ENCODE measurements at regions not wholly inside any gene's neighbourhood (a gene's known extent, or its start where the extent isn't known, plus 50 kb on each side); places are given as distances from the start of the nearest gene placed in this dataset.

DNA sequence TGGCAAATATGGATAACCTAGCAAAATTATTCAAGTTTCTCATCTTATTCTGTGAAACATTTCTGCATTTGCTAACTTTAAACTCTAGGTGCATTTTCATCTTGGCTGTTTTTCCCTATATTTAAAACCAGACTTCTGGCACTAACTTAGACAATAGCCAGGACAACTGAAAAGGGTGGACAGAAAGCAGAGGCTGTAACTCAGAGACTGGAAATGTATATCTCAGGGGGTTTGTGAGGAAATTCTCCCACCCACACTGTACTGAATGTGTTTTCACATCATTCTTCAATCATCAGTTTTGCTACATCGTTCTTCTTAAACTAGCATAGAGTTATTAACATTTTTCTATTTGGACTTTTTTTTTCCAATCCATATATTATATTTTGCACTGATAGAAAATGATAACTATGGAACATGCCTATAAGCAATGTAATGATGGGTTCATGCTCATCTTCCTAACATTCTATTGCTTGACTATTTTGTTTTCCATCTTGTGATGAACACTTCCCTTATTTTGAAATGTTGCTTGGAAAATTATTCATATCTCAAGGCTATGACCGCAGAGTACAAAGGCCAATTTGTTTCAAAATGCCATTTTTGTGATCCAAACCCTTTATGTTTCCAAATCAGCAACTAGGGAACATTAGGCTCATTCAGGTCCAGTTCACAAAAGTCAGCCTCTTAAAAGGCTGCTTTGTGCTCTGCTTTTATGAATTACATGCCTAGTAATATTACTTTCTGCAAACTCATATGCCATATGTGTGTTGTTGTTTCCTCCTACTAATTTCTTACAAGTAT is 125.8 kb upstream of the CDH19 start:
- DNase-seq (no peak), ATAC-seq (no peak)
- Mint-ChIP-seq H3K9me3 (ENCODE audit: insufficient read depth) (no peaks in the 10 kb centered on the region), H3K27me3 (ENCODE audit: low read depth) (no peaks in the 10 kb centered on the region), H3K4me1 (ENCODE audit: low read depth) (no peaks in the 10 kb centered on the region), H3K36me3 (ENCODE audit: low read depth) (no peaks in the 10 kb centered on the region), H3K4me3 (no peak overlapping the region), H3K27ac (no peak overlapping the region)
- ChIA-PET POLR2A (no interaction called here), CTCF (no interaction called here)

DNA sequence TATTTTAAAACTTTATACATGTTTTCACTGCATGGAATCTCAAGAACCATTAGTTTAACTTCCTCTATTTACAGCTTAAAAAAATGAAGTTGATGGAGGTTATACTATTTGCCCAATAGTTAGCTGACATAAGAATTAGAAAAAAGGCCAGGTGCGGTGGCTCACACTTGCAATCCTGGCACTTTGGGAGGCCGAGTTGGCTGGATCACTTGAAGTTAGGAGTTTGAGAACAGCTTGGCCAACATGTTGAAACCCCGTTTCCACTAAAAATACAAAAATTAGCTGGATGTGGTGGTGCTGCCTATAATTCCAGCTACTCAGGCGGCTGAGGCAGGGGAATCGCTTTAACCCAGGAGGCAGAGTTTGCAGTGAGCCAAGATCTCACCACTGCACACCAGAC is 125.1 kb upstream of the CDH19 start:
- Mint-ChIP-seq H3K4me1 (ENCODE audit: low read depth) (no peaks in the 10 kb centered on the region), H3K27me3 (ENCODE audit: low read depth) (no peaks in the 10 kb centered on the region), H3K27ac (no peak overlapping the region), H3K4me3 (no peak overlapping the region), H3K36me3 (ENCODE audit: low read depth) (no peaks in the 10 kb centered on the region), H3K9me3 (ENCODE audit: insufficient read depth) (peaks cover under 1% of the 10 kb centered on the region)
- DNase-seq (no peak), ATAC-seq (no peak)
- ChIA-PET CTCF (no interaction called here), POLR2A (no interaction called here)

DNA sequence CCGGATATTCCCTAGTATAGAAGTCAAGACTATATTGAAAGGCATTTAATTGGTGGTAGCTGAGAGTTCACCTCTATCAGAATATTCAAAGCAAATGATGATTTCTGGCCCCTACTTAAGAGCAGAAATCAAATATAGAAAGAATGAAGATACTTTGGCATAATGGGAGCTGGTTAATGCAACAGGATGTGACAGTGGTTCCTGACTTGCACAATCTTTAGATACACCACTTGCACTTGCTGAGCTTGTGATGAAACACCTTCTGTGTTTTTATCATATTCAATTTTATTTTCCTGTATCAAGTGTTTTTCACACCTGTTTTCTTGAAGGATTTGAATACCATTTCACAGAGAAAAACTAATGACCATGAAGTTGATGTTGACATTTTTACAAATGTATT is 124.1 kb upstream of the CDH19 start:
- Mint-ChIP-seq H3K27ac (no peak overlapping the region), H3K4me1 (ENCODE audit: low read depth) (no peaks in the 10 kb centered on the region), H3K36me3 (ENCODE audit: low read depth) (no peaks in the 10 kb centered on the region), H3K27me3 (ENCODE audit: low read depth) (no peaks in the 10 kb centered on the region), H3K9me3 (ENCODE audit: insufficient read depth) (peaks cover 4% of the 10 kb centered on the region), H3K4me3 (no peak overlapping the region)
- ATAC-seq: no peak
- ChIA-PET CTCF (no interaction called here), POLR2A (no interaction called here)
- no peak for DNase-seq

DNA sequence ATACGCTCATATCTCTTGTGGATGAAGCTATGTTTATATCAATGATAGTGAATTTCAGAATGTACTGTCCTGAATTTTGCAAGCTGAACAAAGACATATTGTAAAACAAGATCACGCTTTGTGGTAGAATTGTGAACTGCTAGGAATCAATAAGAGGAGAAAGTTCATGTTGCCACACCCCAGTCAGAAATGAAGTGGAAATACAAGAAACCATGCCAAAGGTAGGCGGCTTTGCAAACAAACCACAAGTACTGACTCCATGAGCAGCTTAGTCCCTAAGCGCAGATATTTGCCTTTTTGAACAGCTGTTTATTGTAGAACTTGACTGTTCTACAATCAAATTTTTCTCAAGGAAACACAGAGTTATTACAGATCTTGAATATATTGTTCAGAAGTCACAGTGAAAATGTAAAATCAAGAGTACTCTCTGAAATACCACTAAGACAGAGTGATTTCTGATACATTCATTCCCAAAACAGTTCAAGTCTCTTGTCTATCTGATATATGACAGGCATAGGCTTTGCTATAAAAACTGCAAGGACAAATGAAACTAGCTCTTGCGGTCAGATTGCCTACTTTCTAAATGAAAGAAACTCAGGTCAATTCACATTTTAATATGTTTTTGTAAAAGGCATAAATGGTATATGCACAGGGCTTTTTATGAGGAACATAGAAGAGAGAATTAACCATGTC is 120.9 kb upstream of the CDH19 start:
- ChIA-PET CTCF (no interaction called here), POLR2A (no interaction called here)

DNA sequence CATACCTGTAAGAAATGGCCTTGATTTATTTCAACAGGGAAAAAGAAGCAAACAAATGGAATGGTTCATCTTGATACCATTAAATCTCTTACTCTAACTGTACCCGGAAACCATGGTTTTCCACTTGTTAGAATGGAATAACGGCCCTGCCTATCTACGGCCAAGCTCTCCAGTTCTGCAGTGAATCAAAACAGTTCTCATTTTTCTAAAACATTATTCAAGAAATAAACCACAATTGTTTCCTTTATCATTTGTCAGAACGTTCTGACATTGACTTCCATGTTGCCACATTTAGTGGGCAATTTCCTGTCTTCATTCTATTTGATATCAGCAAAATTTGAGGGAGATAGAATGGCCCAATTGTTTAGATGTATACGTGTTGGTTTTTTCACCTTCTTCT is 118.8 kb upstream of the CDH19 start:
- no peak overlapping the region for H3K27ac Mint-ChIP-seq
- no peaks in the 10 kb centered on the region for H3K27me3 Mint-ChIP-seq (ENCODE audit: low read depth)
- ChIA-PET CTCF (no interaction called here), POLR2A (no interaction called here)
- H3K36me3 Mint-ChIP-seq (ENCODE audit: low read depth): no peaks in the 10 kb centered on the region
- H3K4me3 Mint-ChIP-seq: no peak overlapping the region
- DNase-seq: no peak
- ATAC-seq: no peak
- H3K9me3 Mint-ChIP-seq (ENCODE audit: insufficient read depth): peaks cover 8% of the 10 kb centered on the region
- H3K4me1 Mint-ChIP-seq (ENCODE audit: low read depth): no peaks in the 10 kb centered on the region

More for the DNA sequence above, 120.9 kb upstream of the CDH19 start:
- ATAC-seq: no peak
- H3K4me1 Mint-ChIP-seq (ENCODE audit: low read depth): no peaks in the 10 kb centered on the region
- H3K9me3 Mint-ChIP-seq (ENCODE audit: insufficient read depth): peaks cover 8% of the 10 kb centered on the region
- H3K27me3 Mint-ChIP-seq (ENCODE audit: low read depth): no peaks in the 10 kb centered on the region
- H3K36me3 Mint-ChIP-seq (ENCODE audit: low read depth): no peaks in the 10 kb centered on the region
- H3K4me3 Mint-ChIP-seq: no peak overlapping the region
- DNase-seq: no peak
- no peak overlapping the region for H3K27ac Mint-ChIP-seq

DNA sequence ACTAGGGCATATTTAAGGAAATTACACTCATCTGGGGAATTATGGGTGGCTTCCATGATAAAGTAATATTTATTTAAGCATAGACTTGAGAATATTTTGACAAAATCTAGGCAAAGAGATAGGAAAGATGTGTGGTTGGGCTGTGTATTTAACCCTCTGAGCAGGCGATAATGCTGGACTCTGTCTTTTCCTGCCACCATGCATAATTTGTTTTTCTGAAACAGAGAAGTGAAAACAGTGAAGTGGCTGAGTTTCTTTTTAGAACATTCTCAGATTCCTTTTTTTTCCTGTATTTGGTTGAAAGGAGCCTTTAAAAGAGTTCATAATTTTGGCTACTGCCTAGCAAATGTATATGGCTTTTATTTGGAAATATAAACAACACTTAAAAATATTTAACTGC is 104.8 kb upstream of the CDH19 start:
- Mint-ChIP-seq H3K9me3 (ENCODE audit: insufficient read depth) (no peaks in the 10 kb centered on the region), H3K4me1 (ENCODE audit: low read depth) (no peaks in the 10 kb centered on the region), H3K4me3 (no peak overlapping the region), H3K36me3 (ENCODE audit: low read depth) (no peaks in the 10 kb centered on the region), H3K27me3 (ENCODE audit: low read depth) (no peaks in the 10 kb centered on the region), H3K27ac (no peak overlapping the region)
- POLR2A ChIA-PET: no interaction called here
- ATAC-seq (no peak), DNase-seq (no peak)
- CTCF ChIA-PET: no interaction called here

DNA sequence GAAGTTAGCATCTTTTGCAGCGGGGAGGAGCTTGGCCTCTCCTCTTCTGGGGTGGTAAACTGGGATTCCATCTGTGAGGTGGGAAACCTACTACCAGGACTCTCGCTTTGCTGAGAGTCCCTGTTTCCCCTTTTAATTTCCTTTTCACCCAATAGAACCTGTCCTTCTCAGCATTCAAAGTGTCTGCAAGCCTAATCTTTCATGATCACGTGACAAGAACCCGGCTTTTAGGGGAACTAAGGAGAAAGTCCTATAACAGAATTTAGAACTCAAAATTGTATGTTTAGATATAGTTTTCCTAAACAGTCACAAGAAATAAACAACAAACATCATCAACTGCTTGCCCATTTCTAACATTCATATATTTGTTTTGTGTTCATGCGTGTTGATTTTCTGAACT is 103.6 kb upstream of the CDH19 start:
- no peak for DNase-seq
- Mint-ChIP-seq H3K36me3 (ENCODE audit: low read depth) (no peaks in the 10 kb centered on the region), H3K9me3 (ENCODE audit: insufficient read depth) (no peaks in the 10 kb centered on the region), H3K27ac (no peak overlapping the region), H3K4me3 (no peak overlapping the region), H3K4me1 (ENCODE audit: low read depth) (no peaks in the 10 kb centered on the region), H3K27me3 (ENCODE audit: low read depth) (no peaks in the 10 kb centered on the region)
- no peak for ATAC-seq
- ChIA-PET POLR2A (no interaction called here), CTCF (no interaction called here)

DNA sequence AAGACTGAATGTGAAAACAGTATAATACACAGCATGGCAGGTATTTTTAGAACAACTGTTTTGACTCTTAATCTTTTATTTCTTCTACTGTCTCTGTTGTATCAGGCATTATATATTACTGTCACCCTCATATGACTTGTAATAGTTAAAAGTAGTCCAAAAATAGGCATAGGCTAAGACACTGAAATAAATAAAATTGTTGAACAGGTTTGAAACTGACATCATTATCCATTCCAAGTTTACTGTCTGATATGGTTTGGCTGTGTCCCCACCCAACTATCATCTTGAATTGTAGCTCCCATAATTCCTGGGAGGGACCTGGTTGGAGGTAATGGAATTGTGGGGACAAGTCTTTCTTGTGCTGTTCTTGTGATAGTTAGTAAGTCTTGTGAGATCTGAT is 91.4 kb upstream of the CDH19 start:
- Mint-ChIP-seq H3K4me3 (no peak overlapping the region), H3K36me3 (ENCODE audit: low read depth) (no peaks in the 10 kb centered on the region), H3K9me3 (ENCODE audit: insufficient read depth) (no peaks in the 10 kb centered on the region), H3K27me3 (ENCODE audit: low read depth) (no peaks in the 10 kb centered on the region), H3K27ac (no peak overlapping the region), H3K4me1 (ENCODE audit: low read depth) (no peaks in the 10 kb centered on the region)
- CTCF ChIA-PET: no interaction called here
- ATAC-seq (no peak), DNase-seq (no peak)
- POLR2A ChIA-PET: no interaction called here

DNA sequence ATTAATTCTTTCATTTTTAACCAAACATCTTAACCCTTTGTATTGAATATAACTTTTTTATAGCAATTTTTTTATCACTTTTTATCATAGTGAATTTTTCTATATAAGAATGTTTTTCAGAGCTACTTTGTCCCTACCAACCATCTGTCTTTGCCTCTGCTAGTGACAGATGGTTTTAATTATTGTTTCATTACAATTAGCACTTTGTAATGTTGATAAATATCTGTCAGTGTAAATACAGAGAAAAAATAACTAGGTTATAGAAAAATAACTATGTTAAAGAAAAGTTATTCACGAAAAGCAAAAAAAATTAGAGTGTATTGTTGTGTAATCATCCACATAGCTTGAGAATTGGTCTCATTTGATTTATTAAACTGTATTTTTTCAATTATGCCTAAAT is 91.0 kb upstream of the CDH19 start:
- H3K27ac Mint-ChIP-seq: no peak overlapping the region
- CTCF ChIA-PET: no interaction called here
- H3K27me3 Mint-ChIP-seq (ENCODE audit: low read depth): no peaks in the 10 kb centered on the region
- H3K4me1 Mint-ChIP-seq (ENCODE audit: low read depth): no peaks in the 10 kb centered on the region
- POLR2A ChIA-PET: no interaction called here
- DNase-seq (no peak), ATAC-seq (no peak)
- no peaks in the 10 kb centered on the region for H3K9me3 Mint-ChIP-seq (ENCODE audit: insufficient read depth)
- H3K4me3 Mint-ChIP-seq: no peak overlapping the region
- H3K36me3 Mint-ChIP-seq (ENCODE audit: low read depth): no peaks in the 10 kb centered on the region

DNA sequence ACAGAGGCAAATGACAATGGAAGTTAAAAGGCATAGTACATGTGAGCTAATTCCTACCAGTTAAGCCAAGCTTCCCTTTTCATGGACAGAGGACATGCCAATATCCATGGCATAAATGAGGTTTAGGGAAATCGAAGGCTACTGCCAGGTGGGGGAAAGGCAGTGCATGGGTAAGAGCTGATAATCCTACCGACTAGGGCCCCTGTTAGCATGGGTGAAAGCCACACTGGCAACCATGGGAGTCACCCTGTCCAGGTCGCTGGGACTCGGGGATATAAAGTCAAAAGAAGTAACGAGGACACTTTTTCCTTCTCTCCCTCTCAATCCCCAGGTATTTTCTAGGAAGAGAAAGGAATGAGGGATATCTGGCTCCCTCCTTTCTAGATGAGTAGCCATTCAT is 83.7 kb upstream of the CDH19 start:
- Mint-ChIP-seq H3K27me3 (ENCODE audit: low read depth) (no peaks in the 10 kb centered on the region), H3K27ac (no peak overlapping the region), H3K4me3 (no peak overlapping the region), H3K4me1 (ENCODE audit: low read depth) (no peaks in the 10 kb centered on the region), H3K9me3 (ENCODE audit: insufficient read depth) (peaks cover 8% of the 10 kb centered on the region), H3K36me3 (ENCODE audit: low read depth) (no peaks in the 10 kb centered on the region)
- ChIA-PET POLR2A (no interaction called here), CTCF (no interaction called here)
- DNase-seq (no peak), ATAC-seq (no peak)

DNA sequence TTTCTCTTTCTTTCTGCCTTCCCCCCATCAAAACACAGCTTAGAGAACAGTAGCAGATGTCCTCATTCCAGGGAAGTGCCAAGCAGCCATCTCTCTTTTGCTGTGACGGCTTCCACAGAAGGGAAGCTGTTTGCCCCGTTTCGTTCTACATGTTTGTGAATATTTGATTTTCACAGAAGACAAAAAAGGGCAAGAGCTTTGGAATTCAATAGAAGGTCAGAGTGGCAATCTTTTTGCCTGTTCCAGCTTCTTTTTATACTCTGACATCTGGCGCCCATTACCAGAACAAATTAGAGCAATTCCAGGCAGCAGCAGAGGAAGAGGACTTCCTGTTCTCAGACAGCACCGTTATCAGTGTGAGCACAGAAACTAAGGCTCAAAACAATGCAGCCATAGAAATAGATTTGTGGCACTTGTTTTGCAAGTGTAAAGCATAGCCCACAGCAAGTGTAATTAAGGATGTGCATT is 79.0 kb upstream of the CDH19 start:
- DNase-seq (no peak), ATAC-seq (no peak)
- Mint-ChIP-seq H3K4me1 (ENCODE audit: low read depth) (no peaks in the 10 kb centered on the region), H3K27ac (no peak overlapping the region), H3K4me3 (no peak overlapping the region), H3K36me3 (ENCODE audit: low read depth) (no peaks in the 10 kb centered on the region), H3K9me3 (ENCODE audit: insufficient read depth) (peaks cover 9% of the 10 kb centered on the region), H3K27me3 (ENCODE audit: low read depth) (no peaks in the 10 kb centered on the region)
- CTCF ChIA-PET: no interaction called here
- POLR2A ChIA-PET: no interaction called here

DNA sequence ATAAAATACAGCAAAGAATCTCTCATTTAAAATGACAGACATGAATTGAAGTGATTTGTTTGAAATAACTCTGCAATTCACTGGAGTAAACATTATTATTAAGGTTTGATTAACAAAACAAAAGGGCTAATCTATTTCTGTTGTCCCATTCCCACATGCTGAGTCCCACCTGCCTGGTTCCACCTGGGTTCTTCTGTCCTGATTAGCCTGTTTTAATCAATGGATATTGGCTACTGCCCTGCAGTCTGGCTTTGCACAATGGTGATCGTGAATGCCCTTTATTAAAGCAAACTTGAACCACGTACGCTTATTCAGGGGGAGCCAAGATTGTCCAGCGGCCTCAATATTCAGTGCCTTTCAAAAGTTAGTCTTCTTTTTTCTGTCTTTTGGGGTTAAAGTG is 72.8 kb upstream of the CDH19 start:
- no peaks in the 10 kb centered on the region for H3K36me3 Mint-ChIP-seq (ENCODE audit: low read depth)
- no peak for DNase-seq
- H3K4me3 Mint-ChIP-seq: no peak overlapping the region
- no peaks in the 10 kb centered on the region for H3K4me1 Mint-ChIP-seq (ENCODE audit: low read depth)
- ChIA-PET POLR2A (no interaction called here), CTCF (no interaction called here)
- H3K27ac Mint-ChIP-seq: no peak overlapping the region
- no peaks in the 10 kb centered on the region for H3K27me3 Mint-ChIP-seq (ENCODE audit: low read depth)
- no peak for ATAC-seq
- H3K9me3 Mint-ChIP-seq (ENCODE audit: insufficient read depth): peaks cover 11% of the 10 kb centered on the region

DNA sequence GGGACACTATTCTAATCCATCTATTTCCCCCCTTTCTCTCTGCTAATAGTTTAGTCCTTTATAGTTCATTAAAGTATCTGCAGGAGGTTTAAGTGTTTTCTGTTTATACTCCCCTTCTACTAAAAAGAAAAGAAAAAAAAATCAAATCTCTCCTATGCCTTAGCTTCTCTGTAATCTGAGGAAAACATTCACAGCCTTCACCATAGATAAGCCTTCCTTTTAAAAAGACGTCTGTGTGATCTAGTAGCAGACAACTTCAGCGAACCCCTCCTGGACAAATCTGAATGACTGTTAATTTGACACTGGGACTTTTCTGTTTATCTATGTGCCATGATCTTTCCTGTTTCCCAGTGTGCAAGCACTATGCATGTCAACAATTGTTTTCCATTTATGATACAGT is 70.4 kb upstream of the CDH19 start:
- no peak overlapping the region for H3K27ac Mint-ChIP-seq
- no peak for DNase-seq
- no peak overlapping the region for H3K4me3 Mint-ChIP-seq
- H3K4me1 Mint-ChIP-seq (ENCODE audit: low read depth): no peaks in the 10 kb centered on the region
- peaks cover 11% of the 10 kb centered on the region for H3K9me3 Mint-ChIP-seq (ENCODE audit: insufficient read depth)
- CTCF ChIA-PET: no interaction called here
- POLR2A ChIA-PET: no interaction called here
- ATAC-seq: no peak
- no peaks in the 10 kb centered on the region for H3K36me3 Mint-ChIP-seq (ENCODE audit: low read depth)
- H3K27me3 Mint-ChIP-seq (ENCODE audit: low read depth): no peaks in the 10 kb centered on the region

Data from activated CD8-positive, alpha-beta T cell treated with anti-CD3 and anti-CD28 coated beads, Interleukin-2, amount 10 ng/mL, durations not matched to agents 7 days and 5 days (primary cell).